ENCODE measurements at regions not wholly inside any gene's neighbourhood (a gene's known extent, or its start where the extent isn't known, plus 50 kb on each side); places are given as distances from the start of the nearest gene placed in this dataset.
"Not testable (repeated sequence)": the region's sequence is repeated elsewhere in the genome, so short reads cannot be mapped to it uniquely, and the experiment has no call there.

DNA sequence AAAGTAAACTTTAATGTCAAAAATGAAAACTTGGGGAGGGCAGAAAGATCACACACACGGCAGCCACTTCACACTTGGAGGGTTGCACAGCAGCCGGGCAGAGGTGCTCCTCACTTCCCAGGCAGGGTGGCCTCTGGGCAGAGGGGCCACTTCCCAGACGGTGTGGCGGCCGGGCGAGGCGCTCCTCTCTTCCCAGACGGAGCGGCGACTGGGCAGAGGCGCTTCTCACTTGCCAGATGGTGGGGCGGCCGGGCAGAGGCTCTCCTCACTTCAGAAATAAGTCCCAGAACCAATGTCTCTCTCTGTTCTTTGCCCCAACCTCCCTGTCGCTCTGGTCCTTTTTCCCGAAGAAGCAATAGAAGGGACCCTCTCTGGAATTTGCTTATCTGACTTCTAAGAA is 65.7 kb upstream of the LRPPRC start:
- DNase-seq = no peak
- H3K9me3 ChIP-seq = no peaks in the 10 kb centered on the region
- no peak overlapping the region for H3K27ac ChIP-seq
- H3K4me1 ChIP-seq = no peaks in the 10 kb centered on the region
- intact Hi-C loops (cut with DNase I; ENCODE audit: low total_unique reads) = no loop called here
- H3K4me3 ChIP-seq = no peak overlapping the region
- TF ChIP-seq, protein P1, sequence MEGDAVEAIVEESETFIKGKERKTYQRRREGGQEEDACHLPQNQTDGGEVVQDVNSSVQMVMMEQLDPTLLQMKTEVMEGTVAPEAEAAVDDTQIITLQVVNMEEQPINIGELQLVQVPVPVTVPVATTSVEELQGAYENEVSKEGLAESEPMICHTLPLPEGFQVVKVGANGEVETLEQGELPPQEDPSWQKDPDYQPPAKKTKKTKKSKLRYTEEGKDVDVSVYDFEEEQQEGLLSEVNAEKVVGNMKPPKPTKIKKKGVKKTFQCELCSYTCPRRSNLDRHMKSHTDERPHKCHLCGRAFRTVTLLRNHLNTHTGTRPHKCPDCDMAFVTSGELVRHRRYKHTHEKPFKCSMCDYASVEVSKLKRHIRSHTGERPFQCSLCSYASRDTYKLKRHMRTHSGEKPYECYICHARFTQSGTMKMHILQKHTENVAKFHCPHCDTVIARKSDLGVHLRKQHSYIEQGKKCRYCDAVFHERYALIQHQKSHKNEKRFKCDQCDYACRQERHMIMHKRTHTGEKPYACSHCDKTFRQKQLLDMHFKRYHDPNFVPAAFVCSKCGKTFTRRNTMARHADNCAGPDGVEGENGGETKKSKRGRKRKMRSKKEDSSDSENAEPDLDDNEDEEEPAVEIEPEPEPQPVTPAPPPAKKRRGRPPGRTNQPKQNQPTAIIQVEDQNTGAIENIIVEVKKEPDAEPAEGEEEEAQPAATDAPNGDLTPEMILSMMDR (IDR thresholded peaks at IDR 0.05 in 8 of 11, conservative IDR thresholded peaks at IDR 0.05 in 3 of 11) = no peak
- TF ChIP-seq POLR2A (IDR thresholded peaks at IDR 0.05) = no peak
- TF ChIP-seq POLR2AphosphoS5 (IDR thresholded peaks at IDR 0.05) = no peak
- no peaks in the 10 kb centered on the region for H3K27me3 ChIP-seq (replicated peaks in 1 of 7)
- WGBS, 5 donors = 83 to 94% (median 90%) methylated on average over 15 of the region's 15 CpGs
- no peaks in the 10 kb centered on the region for H3K36me3 ChIP-seq

DNA sequence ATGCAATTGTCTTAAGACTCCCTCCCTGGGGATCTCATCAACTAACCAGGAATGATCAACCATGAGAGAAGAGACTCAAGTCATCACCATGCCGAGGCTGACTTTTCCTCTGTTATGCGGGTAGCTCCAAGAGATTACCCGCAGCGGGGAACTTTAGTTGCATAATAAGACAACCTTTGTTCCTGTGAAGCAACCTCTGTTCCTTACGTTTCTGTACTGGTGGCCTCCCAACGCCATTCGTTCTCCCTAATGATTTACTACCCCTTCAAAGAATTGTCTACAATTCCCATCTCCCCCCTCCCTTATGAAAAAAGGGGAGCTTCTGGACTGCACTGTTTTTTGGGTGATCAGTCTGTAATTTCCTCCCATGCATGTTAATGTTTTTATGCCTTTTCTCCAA is 66.1 kb upstream of the LRPPRC start:
- H3K27me3 ChIP-seq (replicated peaks in 1 of 7) = no peaks in the 10 kb centered on the region

DNA sequence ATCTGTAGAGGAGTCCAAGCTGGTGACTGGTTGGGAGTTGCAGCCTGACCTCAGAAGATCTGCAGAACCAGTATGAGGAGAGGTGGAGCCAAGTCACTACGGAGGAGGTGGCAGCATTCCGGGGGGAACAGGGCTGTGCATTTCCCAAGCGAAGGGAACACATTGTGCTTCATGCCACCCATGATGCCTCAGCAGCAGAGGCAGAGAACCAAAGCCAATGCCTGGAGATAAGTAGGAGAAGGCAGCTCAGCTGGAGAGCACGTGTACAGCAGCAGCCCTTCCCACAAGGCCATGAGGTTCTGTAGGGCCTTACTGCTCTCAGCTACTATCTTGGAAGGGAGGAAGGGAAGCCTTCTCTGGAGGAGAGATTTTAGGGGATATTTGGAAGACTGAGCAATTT is 67.2 kb upstream of the LRPPRC start:
- no peak for DNase-seq
- 81 to 95% (median 91%) methylated on average over 4 of the region's 4 CpGs for WGBS, 5 donors
- Histone ChIP-seq H3K27me3 (replicated peaks in 1 of 7) (no peaks in the 10 kb centered on the region), H3K36me3 (no peaks in the 10 kb centered on the region), H3K9me3 (peaks cover 0 to 5% (median 0%) of the 10 kb centered on the region in 8 donors), H3K4me1 (no peaks in the 10 kb centered on the region), H3K27ac (no peak overlapping the region), H3K4me3 (no peak overlapping the region)
- TF ChIP-seq POLR2A (IDR thresholded peaks at IDR 0.05) (no peak), POLR2AphosphoS5 (IDR thresholded peaks at IDR 0.05) (no peak)
- TF ChIP-seq, protein P1 (IDR thresholded peaks at IDR 0.05 in 8 of 11, conservative IDR thresholded peaks at IDR 0.05 in 3 of 11) = no peak
- intact Hi-C loops (cut with DNase I; ENCODE audit: low total_unique reads) = no loop called here

More for the DNA sequence above, 66.1 kb upstream of the LRPPRC start:
- no peak overlapping the region for H3K4me3 ChIP-seq
- no peaks in the 10 kb centered on the region for H3K36me3 ChIP-seq
- 51 to 88% (median 66%) methylated on average over 7 of the region's 7 CpGs for WGBS, 5 donors
- TF ChIP-seq, protein P1 (IDR thresholded peaks at IDR 0.05 in 8 of 11, conservative IDR thresholded peaks at IDR 0.05 in 3 of 11) = no peak
- TF ChIP-seq POLR2A (IDR thresholded peaks at IDR 0.05) (no peak), POLR2AphosphoS5 (IDR thresholded peaks at IDR 0.05) (no peak)
- H3K27ac ChIP-seq = no peak overlapping the region
- H3K9me3 ChIP-seq = no peaks in the 10 kb centered on the region
- no peaks in the 10 kb centered on the region for H3K4me1 ChIP-seq
- DNase-seq = no peak
- intact Hi-C loops (cut with DNase I; ENCODE audit: low total_unique reads) = no loop called here

DNA sequence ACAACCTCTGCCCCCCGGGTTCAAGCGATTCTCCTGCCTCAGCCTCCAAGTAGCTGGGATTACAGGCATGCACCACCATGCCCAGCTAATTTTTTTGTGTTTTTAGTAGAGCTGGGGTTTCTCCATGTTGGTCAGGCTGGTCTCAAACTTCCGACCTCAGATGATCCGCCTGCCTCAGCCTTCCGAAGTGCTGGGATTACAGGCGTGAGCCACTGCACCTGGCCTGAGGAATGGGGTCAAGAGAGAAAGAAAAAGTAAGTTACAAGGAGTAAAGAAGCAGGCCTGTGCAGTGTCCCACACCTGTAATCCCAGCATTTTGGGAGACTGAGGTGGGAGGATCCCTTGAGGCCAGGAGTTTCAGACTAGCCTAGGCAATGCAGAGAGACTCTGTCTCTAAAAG is 68.5 kb upstream of the LRPPRC start:
- H3K4me3 ChIP-seq; H3K27ac ChIP-seq; H3K9me3 ChIP-seq; H3K4me1 ChIP-seq; intact Hi-C loops (cut with DNase I; ENCODE audit: low total_unique reads); H3K36me3 ChIP-seq; DNase-seq; H3K27me3 ChIP-seq (replicated peaks in 1 of 7): not testable (repeated sequence)
- WGBS, 5 donors = 90 to 97% (median 91%) methylated on average over 6 of the region's 6 CpGs

DNA sequence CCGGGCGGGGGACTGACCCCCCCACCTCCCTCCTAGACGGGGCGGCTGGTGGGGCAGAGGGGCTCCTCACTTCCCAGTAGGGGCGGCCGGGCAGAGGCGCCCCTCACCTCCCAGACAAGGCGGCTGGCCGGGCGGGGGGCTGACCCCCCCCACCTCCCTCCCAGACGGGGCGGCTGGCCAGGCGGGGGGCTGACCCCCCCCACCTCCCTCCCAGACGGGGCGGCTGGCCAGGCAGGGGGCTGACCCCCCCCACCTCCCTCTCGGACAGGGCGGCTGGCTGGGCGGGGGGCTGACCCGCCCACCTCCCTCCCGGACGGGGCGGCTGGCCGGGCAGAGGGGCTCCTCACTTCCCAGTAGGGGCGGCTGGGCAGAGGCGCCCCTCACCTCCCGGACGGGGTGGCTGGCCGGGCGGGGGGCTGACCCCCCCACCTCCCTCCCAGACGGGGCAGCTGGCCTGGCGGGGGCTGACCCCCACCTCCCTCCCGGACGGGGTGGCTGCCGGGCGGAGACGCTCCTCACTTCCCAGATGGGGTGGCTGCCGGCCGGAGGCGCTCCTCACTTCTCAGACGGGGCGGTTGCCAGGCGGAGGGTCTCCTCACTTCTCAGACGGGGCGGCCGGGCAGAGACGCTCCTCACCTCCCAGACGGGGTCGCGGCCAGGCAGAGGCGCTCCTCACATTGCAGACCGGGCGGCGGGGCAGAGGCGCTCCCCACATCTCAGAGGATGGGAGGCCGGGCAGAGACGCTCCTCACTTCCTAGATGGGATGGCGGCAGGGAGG is 71.4 kb upstream of the LRPPRC start:
- not testable (repeated sequence) for DNase-seq

DNA sequence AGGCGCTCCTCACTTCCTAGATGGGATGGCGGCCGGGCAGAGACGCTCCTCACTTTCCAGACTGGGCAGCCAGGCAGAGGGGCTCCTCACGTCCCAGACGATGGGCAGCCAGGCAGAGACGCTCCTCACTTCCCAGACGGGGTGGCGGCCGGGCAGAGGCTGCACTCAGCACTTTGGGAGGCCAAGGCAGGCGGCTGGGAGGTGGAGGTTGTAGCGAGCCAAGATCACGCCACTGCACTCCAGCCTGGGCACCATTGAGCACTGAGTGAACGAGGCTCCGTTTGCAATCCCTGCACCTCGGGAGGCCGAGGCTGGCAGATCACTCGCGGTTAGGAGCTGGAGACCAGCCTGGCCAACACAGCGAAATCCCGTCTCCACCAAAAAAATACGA is 72.0 kb upstream of the LRPPRC start:
- H3K4me1 ChIP-seq; H3K4me3 ChIP-seq; H3K27ac ChIP-seq; H3K27me3 ChIP-seq (replicated peaks in 1 of 7); intact Hi-C loops (cut with DNase I; ENCODE audit: low total_unique reads); H3K36me3 ChIP-seq; DNase-seq; H3K9me3 ChIP-seq: not testable (repeated sequence)
- 92 to 100% (median 96%) methylated on average over 4 to 22 of the region's 22 CpGs for WGBS, 5 donors

More for the DNA sequence above, 71.4 kb upstream of the LRPPRC start:
- H3K36me3 ChIP-seq; H3K4me1 ChIP-seq; H3K27me3 ChIP-seq (replicated peaks in 1 of 7); H3K4me3 ChIP-seq; H3K27ac ChIP-seq; H3K9me3 ChIP-seq; intact Hi-C loops (cut with DNase I; ENCODE audit: low total_unique reads): not testable (repeated sequence)
- 96 to 99% (median 97%) methylated on average over 13 to 44 of the region's 57 CpGs; no CpG with 5 or more reads in 1 of the 5 donors for WGBS, 5 donors
